DND-41 (cell line): ENCODE measurements at regions not wholly inside any gene's neighbourhood (a gene's known extent, or its start where the extent isn't known, plus 50 kb on each side); places are given as distances from the start of the nearest gene placed in this dataset.

Source experiments
- ATAC-seq: fragments of 200-7000 bp; cut with Tn5 transposase; 3 replicates; pipeline ENCODE4 v1.9.1; 2021; ENCODE audit warnings: low read depth; ENCODE audit not compliant: insufficient read depth
- DNase-seq: peaks from one replicate; pipeline ENCODE4 v3.0.0-alpha.2; 2020
- H2AFZ ChIP-seq: 2 replicates; pipeline ENCODE4 v1.6.0; 2012; ENCODE audit warnings: low read depth, low read length
- H3K27ac ChIP-seq: 2 replicates; pipeline ENCODE4 v1.5.1; 2012; ENCODE audit warnings: low read length, inconsistent platforms
- H3K27me3 ChIP-seq: fragments of 200-600 bp; sonication (generic); 2 replicates; pipeline ENCODE4 v1.6.0; 2012; ENCODE audit warnings: low read length, mild to moderate bottlenecking, inconsistent platforms; ENCODE audit not compliant: insufficient read depth, poor library complexity
- H3K36me3 ChIP-seq: 2 replicates; pipeline ENCODE4 v1.5.1; 2012; ENCODE audit warnings: low read length, inconsistent platforms; ENCODE audit not compliant: insufficient read depth
- H3K4me1 ChIP-seq: 2 replicates; pipeline ENCODE4 v1.5.1; 2012; ENCODE audit warnings: mild to moderate bottlenecking, low read length; ENCODE audit not compliant: insufficient read depth
- H3K4me2 ChIP-seq: 2 replicates; pipeline ENCODE4 v1.6.0; 2012; ENCODE audit warnings: mild to moderate bottlenecking, moderate library complexity, low read length, inconsistent platforms; ENCODE audit not compliant: insufficient read depth
- H3K4me3 ChIP-seq, 2 experiments: fragments of 200-600 bp in 1 of 2; shearing (Covaris generic) in 1 of 2; 2 replicates each; pipeline ENCODE4 v1.5.1; 2012 to 2016; ENCODE audit warnings: inconsistent platforms in 2 of 2, low read length in 2 of 2, mild to moderate bottlenecking in 2 of 2, low read depth in 1 of 2, moderate library complexity in 1 of 2
- H3K79me2 ChIP-seq: 2 replicates; pipeline ENCODE4 v1.6.0; 2012; ENCODE audit warnings: low read length, inconsistent platforms; ENCODE audit not compliant: insufficient read depth
- H3K9ac ChIP-seq: 2 replicates; pipeline ENCODE4 v1.6.0; 2012; ENCODE audit warnings: low read depth, mild to moderate bottlenecking, inconsistent platforms, low read length, moderate library complexity
- H3K9me3 ChIP-seq: 2 replicates; pipeline ENCODE4 v1.5.1; 2012; ENCODE audit warnings: low read length, moderate library complexity, mild to moderate bottlenecking, inconsistent platforms; ENCODE audit not compliant: insufficient read depth, severe bottlenecking
- H4K20me1 ChIP-seq: 2 replicates; pipeline ENCODE4 v1.6.0; 2012; ENCODE audit warnings: low read length; ENCODE audit not compliant: insufficient read depth
- CTCF ChIP-seq: IDR thresholded peaks from 2 replicates; pipeline ENCODE4 v1.5.1; 2012; ENCODE audit warnings: borderline replicate concordance, low read length, moderate library complexity, mild to moderate bottlenecking; ENCODE audit not compliant: poor library complexity, severe bottlenecking; ENCODE audit errors: extremely low read depth
- EZH2 ChIP-seq: IDR thresholded peaks from 3 replicates; pipeline ENCODE4 v1.6.1; 2012; ENCODE audit warnings: borderline replicate concordance, low read depth, mild to moderate bottlenecking, moderate library complexity, low read length, inconsistent platforms; ENCODE audit not compliant: severe bottlenecking

GRCh38 chr12:59999291-59999690, 403.5 kb downstream of the SLC16A7 start:
- Histone ChIP-seq H3K4me2 (no peak overlapping the region), H3K27ac (no peak overlapping the region), H3K9me3 (no peaks in the 10 kb centered on the region), H2AFZ (no peak overlapping the region), H3K4me3 (no peak overlapping the region), H3K36me3 (no peaks in the 10 kb centered on the region), H3K9ac (no peak overlapping the region), H4K20me1 (no peaks in the 10 kb centered on the region), H3K27me3 (no peaks in the 10 kb centered on the region), H3K4me1 (no peaks in the 10 kb centered on the region), H3K79me2 (no peaks in the 10 kb centered on the region)
- ATAC-seq (no peak), DNase-seq (no peak)
- TF ChIP-seq EZH2 (no peak), CTCF (no peak)

- Histone ChIP-seq H2AFZ (no peak overlapping the region), H3K27me3 (no peaks in the 10 kb centered on the region), H3K4me3 (no peak overlapping the region), H3K9ac (no peak overlapping the region), H3K4me1 (no peaks in the 10 kb centered on the region), H3K27ac (no peak overlapping the region), H4K20me1 (no peaks in the 10 kb centered on the region), H3K79me2 (no peaks in the 10 kb centered on the region), H3K4me2 (no peak overlapping the region), H3K36me3 (no peaks in the 10 kb centered on the region), H3K9me3 (no peaks in the 10 kb centered on the region)
- no peak for ATAC-seq
- DNase-seq, result no peak
- no peak for TF ChIP-seq CTCF
Measured at GRCh38 chr12:60010486-60010885, 414.7 kb downstream of the SLC16A7 start.

- H3K4me2 ChIP-seq, result no peak overlapping the region
- no peak overlapping the region for H2AFZ ChIP-seq
- DNase-seq (no peak), ATAC-seq (no peak)
- no peaks in the 10 kb centered on the region for H3K36me3 ChIP-seq
- TF ChIP-seq CTCF, result no peak
- no peak for TF ChIP-seq EZH2
- H3K27me3 ChIP-seq, result no peaks in the 10 kb centered on the region
- H4K20me1 ChIP-seq, result no peaks in the 10 kb centered on the region
- H3K9ac ChIP-seq, result no peak overlapping the region
- no peak overlapping the region for H3K27ac ChIP-seq
- no peak overlapping the region for H3K4me3 ChIP-seq
- H3K4me1 ChIP-seq, result no peaks in the 10 kb centered on the region
- no peaks in the 10 kb centered on the region for H3K9me3 ChIP-seq
- no peaks in the 10 kb centered on the region for H3K79me2 ChIP-seq
Measured at GRCh38 chr12:60012659-60013058, 416.8 kb downstream of the SLC16A7 start.

GRCh38 chr12:60014436-60014835, 418.6 kb downstream of the SLC16A7 start:
- TF ChIP-seq CTCF (no peak), EZH2 (no peak)
- Histone ChIP-seq H3K9ac (no peak overlapping the region), H2AFZ (no peak overlapping the region), H3K27ac (no peak overlapping the region), H3K4me2 (no peak overlapping the region), H3K36me3 (no peaks in the 10 kb centered on the region), H3K79me2 (no peaks in the 10 kb centered on the region), H3K27me3 (no peaks in the 10 kb centered on the region), H4K20me1 (no peaks in the 10 kb centered on the region), H3K4me1 (no peaks in the 10 kb centered on the region), H3K4me3 (no peak overlapping the region), H3K9me3 (no peaks in the 10 kb centered on the region)
- no peak for DNase-seq
- no peak for ATAC-seq
